ENCODE measurements at regions not wholly inside any gene's neighbourhood (a gene's known extent, or its start where the extent isn't known, plus 50 kb on each side); places are given as distances from the start of the nearest gene placed in this dataset.

GRCh38 chr15:69657626-69658025, 205.0 kb downstream of the RPLP1 start:
- H3K79me2 ChIP-seq (ENCODE audit: control insufficient read depth, insufficient read depth, low read length) = no peaks in the 10 kb centered on the region
- TF ChIP-seq, protein P1, sequence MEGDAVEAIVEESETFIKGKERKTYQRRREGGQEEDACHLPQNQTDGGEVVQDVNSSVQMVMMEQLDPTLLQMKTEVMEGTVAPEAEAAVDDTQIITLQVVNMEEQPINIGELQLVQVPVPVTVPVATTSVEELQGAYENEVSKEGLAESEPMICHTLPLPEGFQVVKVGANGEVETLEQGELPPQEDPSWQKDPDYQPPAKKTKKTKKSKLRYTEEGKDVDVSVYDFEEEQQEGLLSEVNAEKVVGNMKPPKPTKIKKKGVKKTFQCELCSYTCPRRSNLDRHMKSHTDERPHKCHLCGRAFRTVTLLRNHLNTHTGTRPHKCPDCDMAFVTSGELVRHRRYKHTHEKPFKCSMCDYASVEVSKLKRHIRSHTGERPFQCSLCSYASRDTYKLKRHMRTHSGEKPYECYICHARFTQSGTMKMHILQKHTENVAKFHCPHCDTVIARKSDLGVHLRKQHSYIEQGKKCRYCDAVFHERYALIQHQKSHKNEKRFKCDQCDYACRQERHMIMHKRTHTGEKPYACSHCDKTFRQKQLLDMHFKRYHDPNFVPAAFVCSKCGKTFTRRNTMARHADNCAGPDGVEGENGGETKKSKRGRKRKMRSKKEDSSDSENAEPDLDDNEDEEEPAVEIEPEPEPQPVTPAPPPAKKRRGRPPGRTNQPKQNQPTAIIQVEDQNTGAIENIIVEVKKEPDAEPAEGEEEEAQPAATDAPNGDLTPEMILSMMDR (conservative IDR thresholded peaks at IDR 0.05 in 1 of 2, IDR thresholded peaks at IDR 0.05 in 1 of 2; ENCODE audit: low read depth in 1 of 2, low read length in 2 of 2) = no peak
- TF ChIP-seq EZH2 (IDR thresholded peaks at IDR 0.05; ENCODE audit: low read length, missing control alignments) = no peak
- H3K9me3 ChIP-seq (ENCODE audit: control insufficient read depth, insufficient read depth, low read depth, low read length) = no peaks in the 10 kb centered on the region
- H3K4me1 ChIP-seq (ENCODE audit: control insufficient read depth, extremely low read depth, insufficient read depth, low read length) = no peaks in the 10 kb centered on the region
- no peaks in the 10 kb centered on the region for H4K20me1 ChIP-seq (ENCODE audit: control insufficient read depth, extremely low read depth, insufficient read depth, low read length)
- DNase-seq (ENCODE audit: low read depth in 2 of 2) = no peak
- no peak overlapping the region for H3K27ac ChIP-seq (ENCODE audit: insufficient read depth, low read length)
- no peak overlapping the region for H3K4me3 ChIP-seq (replicated peaks in 1 of 4; ENCODE audit: control extremely low read depth in 1 of 4, insufficient read depth in 1 of 4, low read depth in 3 of 4, low read length in 4 of 4)
- H3K27me3 ChIP-seq (ENCODE audit: control insufficient read depth, insufficient read depth, low read length) = no peaks in the 10 kb centered on the region
- no peak overlapping the region for H3K4me2 ChIP-seq (ENCODE audit: extremely low read depth, insufficient read depth, low read length)
- no peak overlapping the region for H3K9ac ChIP-seq (ENCODE audit: insufficient read depth, low read length)
- no peak overlapping the region for H2AFZ ChIP-seq (ENCODE audit: low read length)
- no peaks in the 10 kb centered on the region for H3K36me3 ChIP-seq (ENCODE audit: control insufficient read depth, insufficient read depth, low read length)

GRCh38 chr15:69658411-69658945, 205.9 kb downstream of the RPLP1 start:
- Histone ChIP-seq H3K9me3 (ENCODE audit: control insufficient read depth, insufficient read depth, low read depth, low read length) (no peaks in the 10 kb centered on the region), H3K9ac (ENCODE audit: insufficient read depth, low read length) (no peak overlapping the region), H3K27ac (ENCODE audit: insufficient read depth, low read length) (no peak overlapping the region), H3K27me3 (ENCODE audit: control insufficient read depth, insufficient read depth, low read length) (no peaks in the 10 kb centered on the region), H4K20me1 (ENCODE audit: control insufficient read depth, extremely low read depth, insufficient read depth, low read length) (no peaks in the 10 kb centered on the region), H3K4me3 (replicated peaks in 1 of 4; ENCODE audit: control extremely low read depth in 1 of 4, insufficient read depth in 1 of 4, low read depth in 3 of 4, low read length in 4 of 4) (no peak overlapping the region), H3K4me1 (ENCODE audit: control insufficient read depth, extremely low read depth, insufficient read depth, low read length) (no peaks in the 10 kb centered on the region), H3K36me3 (ENCODE audit: control insufficient read depth, insufficient read depth, low read length) (no peaks in the 10 kb centered on the region), H3K79me2 (ENCODE audit: control insufficient read depth, insufficient read depth, low read length) (no peaks in the 10 kb centered on the region), H2AFZ (ENCODE audit: low read length) (no peak overlapping the region), H3K4me2 (ENCODE audit: extremely low read depth, insufficient read depth, low read length) (no peak overlapping the region)
- DNase-seq (ENCODE audit: low read depth in 2 of 2) = no peak
- TF ChIP-seq EZH2 (IDR thresholded peaks at IDR 0.05; ENCODE audit: low read length, missing control alignments) = no peak
- TF ChIP-seq, protein P1 (conservative IDR thresholded peaks at IDR 0.05 in 1 of 2, IDR thresholded peaks at IDR 0.05 in 1 of 2; ENCODE audit: low read depth in 1 of 2, low read length in 2 of 2) = no peak

- Histone ChIP-seq H3K27me3 (ENCODE audit: control insufficient read depth, insufficient read depth, low read length) (no peaks in the 10 kb centered on the region), H3K27ac (ENCODE audit: insufficient read depth, low read length) (no peak overlapping the region), H3K4me2 (ENCODE audit: extremely low read depth, insufficient read depth, low read length) (no peak overlapping the region), H3K4me3 (replicated peaks in 1 of 4; ENCODE audit: control extremely low read depth in 1 of 4, insufficient read depth in 1 of 4, low read depth in 3 of 4, low read length in 4 of 4) (no peak overlapping the region), H3K9me3 (ENCODE audit: control insufficient read depth, insufficient read depth, low read depth, low read length) (no peaks in the 10 kb centered on the region), H3K79me2 (ENCODE audit: control insufficient read depth, insufficient read depth, low read length) (no peaks in the 10 kb centered on the region), H3K9ac (ENCODE audit: insufficient read depth, low read length) (no peak overlapping the region), H3K36me3 (ENCODE audit: control insufficient read depth, insufficient read depth, low read length) (no peaks in the 10 kb centered on the region), H4K20me1 (ENCODE audit: control insufficient read depth, extremely low read depth, insufficient read depth, low read length) (no peaks in the 10 kb centered on the region), H3K4me1 (ENCODE audit: control insufficient read depth, extremely low read depth, insufficient read depth, low read length) (no peaks in the 10 kb centered on the region), H2AFZ (ENCODE audit: low read length) (no peak overlapping the region)
- TF ChIP-seq, protein P1 (conservative IDR thresholded peaks at IDR 0.05 in 1 of 2, IDR thresholded peaks at IDR 0.05 in 1 of 2; ENCODE audit: low read depth in 1 of 2, low read length in 2 of 2) = no peak
- no peak for TF ChIP-seq EZH2 (IDR thresholded peaks at IDR 0.05; ENCODE audit: low read length, missing control alignments)
- DNase-seq (ENCODE audit: low read depth in 2 of 2) = no peak
Measured at GRCh38 chr15:69659454-69660050, 206.9 kb downstream of the RPLP1 start.
